ENCODE measurements at regions not wholly inside any gene's neighbourhood (a gene's known extent, or its start where the extent isn't known, plus 50 kb on each side); places are given as distances from the start of the nearest gene placed in this dataset.

- no peak for DNase-seq (ENCODE audit: low spot score)
Measured at GRCh38 chr14:101328412-101329028, 232.8 kb upstream of the DIO3 start.

GRCh38 chr14:101330416-101331140 lies 230.7 kb upstream of the DIO3 start:
- DNase-seq (ENCODE audit: low spot score): no peak

GRCh38 chr14:101331141-101331525 lies 230.2 kb upstream of the DIO3 start:
- DNase-seq (ENCODE audit: low spot score): no peak

- DNase-seq (ENCODE audit: low spot score): no peak
Measured at GRCh38 chr14:101331661-101332169, 229.6 kb upstream of the DIO3 start.

- no peak for DNase-seq (ENCODE audit: low spot score)
Measured at GRCh38 chr14:101332281-101332680, 229.0 kb upstream of the DIO3 start.

GRCh38 chr14:101333335-101334280 lies 227.7 kb upstream of the DIO3 start:
- DNase-seq (ENCODE audit: low spot score): peak; percentile 73

- no peak for DNase-seq (ENCODE audit: low spot score)
Measured at GRCh38 chr14:101334656-101335055, 226.6 kb upstream of the DIO3 start.

GRCh38 chr14:101335061-101335661 lies 226.1 kb upstream of the DIO3 start:
- DNase-seq (ENCODE audit: low spot score): no peak

- DNase-seq (ENCODE audit: low spot score): peak; percentile 86
Measured at GRCh38 chr14:101336183-101336582, 225.1 kb upstream of the DIO3 start.

- no peak for DNase-seq (ENCODE audit: low spot score)
Measured at GRCh38 chr14:101337053-101337452, 224.2 kb upstream of the DIO3 start.

GRCh38 chr14:101340556-101340955 lies 220.7 kb upstream of the DIO3 start:
- no peak for DNase-seq (ENCODE audit: low spot score)

GRCh38 chr14:101347893-101348777 lies 213.2 kb upstream of the DIO3 start:
- no peak for DNase-seq (ENCODE audit: low spot score)

- no peak for DNase-seq (ENCODE audit: low spot score)
Measured at GRCh38 chr14:101349108-101349507, 212.2 kb upstream of the DIO3 start.

- DNase-seq (ENCODE audit: low spot score): no peak
Measured at GRCh38 chr14:101350021-101350420, 211.3 kb upstream of the DIO3 start.

GRCh38 chr14:101350691-101351090 lies 210.6 kb upstream of the DIO3 start:
- DNase-seq (ENCODE audit: low spot score): no peak

GRCh38 chr14:101351146-101351545 lies 210.1 kb upstream of the DIO3 start:
- DNase-seq (ENCODE audit: low spot score): no peak

GRCh38 chr14:101351769-101352168 lies 209.5 kb upstream of the DIO3 start:
- no peak for DNase-seq (ENCODE audit: low spot score)

- no peak for DNase-seq (ENCODE audit: low spot score)
Measured at GRCh38 chr14:101352567-101352966, 208.7 kb upstream of the DIO3 start.

- no peak for DNase-seq (ENCODE audit: low spot score)
Measured at GRCh38 chr14:101353422-101353821, 207.9 kb upstream of the DIO3 start.

- DNase-seq (ENCODE audit: low spot score): no peak
Measured at GRCh38 chr14:101354726-101355125, 206.6 kb upstream of the DIO3 start.

GRCh38 chr14:101355284-101355683 lies 206.0 kb upstream of the DIO3 start:
- no peak for DNase-seq (ENCODE audit: low spot score)
